Thoracic aorta (tissue), 2 donors: ENCODE measurements at regions not wholly inside any gene's neighbourhood (a gene's known extent, or its start where the extent isn't known, plus 50 kb on each side); places are given as distances from the start of the nearest gene placed in this dataset.

Experiments
- ATAC-seq: fragments of 150-250 bp; one replicate; pipeline ENCODE4 v1.8.0; 2017; ENCODE audit warnings: low read depth; ENCODE audit not compliant: insufficient number of reproducible peaks, low FRiP score
- DNase-seq: peaks from one replicate; pipeline ENCODE4 v3.0.0-alpha.2; 2020; ENCODE audit warnings: low spot score
- H3K27ac ChIP-seq, 2 donors: fragments of 200-600 bp; sonication (generic); 1 replicate in 1 of 2; 2 replicates in 1 of 2; pipeline ENCODE4 v1.5.1; 2016; ENCODE audit warnings: mild to moderate bottlenecking in 2 of 2, moderate library complexity in 2 of 2
- H3K27me3 ChIP-seq: fragments of 200-600 bp; sonication (generic); replicated peaks from 2 replicates; pipeline ENCODE4 v1.6.0; 2016; ENCODE audit warnings: mild to moderate bottlenecking; ENCODE audit not compliant: insufficient read depth
- H3K36me3 ChIP-seq: fragments of 200-600 bp; sonication (generic); one replicate; pipeline ENCODE4 v1.5.1; 2016
- H3K4me1 ChIP-seq, 2 donors: fragments of 200-600 bp; sonication (generic); 1 replicate in 1 of 2; 2 replicates in 1 of 2; pipeline versions ENCODE4 v1.5.1 to v1.6.0; 2016; ENCODE audit warnings: low read depth in 2 of 2, mild to moderate bottlenecking in 1 of 2; ENCODE audit not compliant: control insufficient read depth in 1 of 2
- H3K4me3 ChIP-seq: fragments of 200-600 bp; sonication (generic); 2 replicates; pipeline ENCODE4 v1.5.1; 2016; ENCODE audit warnings: mild to moderate bottlenecking
- H3K9me3 ChIP-seq: fragments of 200-600 bp; sonication (generic); 2 replicates; pipeline ENCODE4 v1.5.1; 2016
- CTCF ChIP-seq: fragments of 200-600 bp; sonication (generic); IDR thresholded peaks from one replicate; pipeline ENCODE4 v1.5.1; 2019; ENCODE audit warnings: antibody characterized with exemption

- H3K36me3 ChIP-seq, result no peaks in the 10 kb centered on the region
- no peaks in the 10 kb centered on the region for H3K9me3 ChIP-seq
- H3K4me1 ChIP-seq, result no peaks in the 10 kb centered on the region
- no peak overlapping the region for H3K27ac ChIP-seq
- DNase-seq, result no peak
- ATAC-seq, result no peak
- H3K4me3 ChIP-seq, result no peak overlapping the region
- TF ChIP-seq CTCF, result no peak
- no peaks in the 10 kb centered on the region for H3K27me3 ChIP-seq
Observed at GRCh38 chr11:115921540-115921939, 417.3 kb upstream of the CADM1 start.

- H3K4me1 ChIP-seq, result no peaks in the 10 kb centered on the region
- ATAC-seq, result no peak
- no peak for DNase-seq
- H3K27ac ChIP-seq, result no peak overlapping the region
- no peak overlapping the region for H3K4me3 ChIP-seq
- H3K9me3 ChIP-seq, result no peaks in the 10 kb centered on the region
- H3K27me3 ChIP-seq, result no peaks in the 10 kb centered on the region
- H3K36me3 ChIP-seq, result no peaks in the 10 kb centered on the region
- no peak for TF ChIP-seq CTCF
Observed at GRCh38 chr11:115920841-115921480, 416.7 kb upstream of the CADM1 start.

- TF ChIP-seq CTCF, result no peak
- Histone ChIP-seq H3K4me3 (no peak overlapping the region), H3K36me3 (no peaks in the 10 kb centered on the region), H3K27ac (no peak overlapping the region), H3K9me3 (no peaks in the 10 kb centered on the region), H3K27me3 (no peaks in the 10 kb centered on the region), H3K4me1 (no peaks in the 10 kb centered on the region)
- no peak for ATAC-seq
- DNase-seq, result no peak
Observed at GRCh38 chr11:115920092-115920461, 415.9 kb upstream of the CADM1 start.

GRCh38 chr11:115919341-115920091, 415.3 kb upstream of the CADM1 start:
- Histone ChIP-seq H3K9me3 (no peaks in the 10 kb centered on the region), H3K27ac (no peak overlapping the region), H3K36me3 (no peaks in the 10 kb centered on the region), H3K4me1 (no peaks in the 10 kb centered on the region), H3K27me3 (no peaks in the 10 kb centered on the region), H3K4me3 (no peak overlapping the region)
- no peak for DNase-seq
- TF ChIP-seq CTCF, result no peak
- ATAC-seq, result no peak

- TF ChIP-seq CTCF, result no peak
- DNase-seq (no peak), ATAC-seq (no peak)
- Histone ChIP-seq H3K4me3 (no peak overlapping the region), H3K36me3 (no peaks in the 10 kb centered on the region), H3K4me1 (no peaks in the 10 kb centered on the region), H3K9me3 (no peaks in the 10 kb centered on the region), H3K27ac (no peak overlapping the region), H3K27me3 (no peaks in the 10 kb centered on the region)
Observed at GRCh38 chr11:115918576-115918975, 414.4 kb upstream of the CADM1 start.
